ENCODE measurements at regions not wholly inside any gene's neighbourhood (a gene's known extent, or its start where the extent isn't known, plus 50 kb on each side); places are given as distances from the start of the nearest gene placed in this dataset.

DNA sequence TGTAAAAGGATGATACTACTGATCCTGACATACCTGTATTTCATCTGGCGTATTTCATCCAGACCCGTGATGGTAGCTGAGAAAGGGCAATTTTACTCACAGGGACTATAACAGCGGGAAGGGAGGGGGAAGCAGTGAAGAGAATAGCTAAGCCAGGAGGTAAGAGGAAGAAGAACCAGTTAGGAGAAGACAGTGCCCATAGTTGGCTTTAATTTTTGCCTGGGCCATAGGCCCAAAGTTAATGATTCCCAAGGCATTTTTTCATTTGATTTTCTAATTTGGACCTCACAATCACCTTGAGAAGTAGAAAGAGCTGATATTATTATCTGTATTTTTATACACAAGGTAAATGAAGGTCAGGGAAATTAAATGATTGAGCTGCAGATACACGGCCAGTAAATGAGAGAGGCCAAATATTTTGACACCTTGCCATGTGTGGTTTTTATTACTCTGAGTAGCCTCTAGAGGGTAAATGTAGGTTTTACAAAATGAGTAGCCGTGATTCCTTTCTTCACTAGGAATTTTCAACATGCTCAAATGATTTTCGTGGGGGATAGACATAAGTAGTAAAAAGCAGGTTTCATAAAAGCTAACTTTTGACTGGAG, 382.2 kb downstream of the FUT8 start:
- intact Hi-C loops (cut with DNase I) = no loop called here
- DNase-seq (no peak), ATAC-seq (no peak)

DNA sequence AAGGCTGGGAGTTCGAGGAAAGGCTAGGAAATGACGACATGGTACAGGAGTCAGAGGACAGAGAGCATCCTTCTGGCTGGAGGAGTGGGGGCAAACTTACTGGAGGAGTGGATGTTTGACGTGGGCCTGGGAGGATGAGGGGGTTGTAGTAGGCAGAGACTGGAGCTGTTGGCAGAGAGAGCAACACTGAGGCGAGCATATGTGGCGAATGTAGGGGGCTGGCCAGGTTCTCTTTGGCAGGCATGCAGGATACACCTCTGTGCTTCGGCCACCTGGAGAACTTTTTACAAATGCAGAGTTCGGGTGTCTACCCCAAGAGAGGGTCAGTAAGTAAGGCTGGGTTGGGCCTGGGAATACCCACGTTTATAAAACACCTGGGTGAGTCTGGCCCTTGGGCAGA, 385.7 kb downstream of the FUT8 start:
- DNase-seq (no peak), ATAC-seq (no peak)
- intact Hi-C loops (cut with DNase I) = no loop called here

DNA sequence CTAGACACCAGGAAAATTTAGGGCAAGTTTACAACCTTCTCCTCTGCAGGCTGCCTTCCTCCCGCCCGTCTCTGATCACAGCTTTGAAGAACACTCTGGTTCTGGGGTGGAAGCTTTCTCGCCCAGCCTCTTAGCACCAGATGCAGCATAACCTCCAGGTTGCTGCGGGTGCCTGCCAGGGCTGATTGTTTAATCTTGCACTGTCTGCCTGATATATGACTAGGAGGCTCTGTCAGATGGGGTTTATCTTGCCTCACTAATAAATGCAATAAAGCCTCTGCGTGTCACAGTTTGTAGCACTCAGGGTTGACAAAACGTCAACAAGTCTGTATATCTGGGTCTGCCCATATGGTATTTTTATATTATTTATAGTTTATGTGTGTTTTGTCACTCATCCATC, 388.2 kb downstream of the FUT8 start:
- no peak for DNase-seq
- ATAC-seq = no peak
- intact Hi-C loops (cut with DNase I) = no loop called here

DNA sequence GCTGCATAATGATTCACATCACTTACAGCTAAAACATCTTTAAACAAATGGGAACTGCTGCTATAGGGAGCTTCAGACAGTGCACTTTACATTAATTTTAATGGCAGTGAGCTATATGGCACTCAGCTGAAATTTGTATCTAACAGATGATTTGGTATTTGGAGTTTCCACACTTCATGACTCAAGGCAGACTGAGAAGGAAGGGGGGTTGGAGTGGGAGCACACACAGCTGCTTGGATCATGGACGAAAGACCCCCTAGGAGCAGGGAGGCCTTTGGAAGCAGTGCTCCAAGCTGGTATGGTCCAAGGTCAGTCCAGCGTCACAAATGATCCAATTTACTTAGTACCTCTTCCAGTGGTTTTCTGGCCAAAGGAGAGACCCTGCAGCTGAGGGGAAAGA, 389.7 kb downstream of the FUT8 start:
- intact Hi-C loops (cut with DNase I) = no loop called here
- ATAC-seq (no peak), DNase-seq (no peak)

DNA sequence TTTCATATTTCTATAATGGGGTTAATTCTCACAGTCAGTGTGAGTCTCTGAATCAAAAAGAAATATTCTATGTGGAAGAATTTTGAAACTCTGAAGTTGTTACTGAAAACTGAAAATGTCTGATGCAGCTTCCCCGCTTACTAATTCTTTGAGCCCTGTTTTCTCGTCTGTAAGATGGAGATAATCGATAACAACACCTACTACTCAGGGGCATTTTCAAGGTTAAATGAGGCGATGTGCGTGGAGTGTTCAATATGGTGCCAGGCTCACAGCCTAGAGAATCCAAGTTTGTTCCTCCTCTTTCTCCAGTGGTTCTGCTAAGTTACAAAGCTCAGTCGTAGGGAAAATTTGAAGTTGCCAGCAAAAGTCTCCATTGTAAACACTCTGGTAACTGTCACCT, 391.4 kb downstream of the FUT8 start:
- intact Hi-C loops (cut with DNase I) = no loop called here
- no peak for ATAC-seq

DNA sequence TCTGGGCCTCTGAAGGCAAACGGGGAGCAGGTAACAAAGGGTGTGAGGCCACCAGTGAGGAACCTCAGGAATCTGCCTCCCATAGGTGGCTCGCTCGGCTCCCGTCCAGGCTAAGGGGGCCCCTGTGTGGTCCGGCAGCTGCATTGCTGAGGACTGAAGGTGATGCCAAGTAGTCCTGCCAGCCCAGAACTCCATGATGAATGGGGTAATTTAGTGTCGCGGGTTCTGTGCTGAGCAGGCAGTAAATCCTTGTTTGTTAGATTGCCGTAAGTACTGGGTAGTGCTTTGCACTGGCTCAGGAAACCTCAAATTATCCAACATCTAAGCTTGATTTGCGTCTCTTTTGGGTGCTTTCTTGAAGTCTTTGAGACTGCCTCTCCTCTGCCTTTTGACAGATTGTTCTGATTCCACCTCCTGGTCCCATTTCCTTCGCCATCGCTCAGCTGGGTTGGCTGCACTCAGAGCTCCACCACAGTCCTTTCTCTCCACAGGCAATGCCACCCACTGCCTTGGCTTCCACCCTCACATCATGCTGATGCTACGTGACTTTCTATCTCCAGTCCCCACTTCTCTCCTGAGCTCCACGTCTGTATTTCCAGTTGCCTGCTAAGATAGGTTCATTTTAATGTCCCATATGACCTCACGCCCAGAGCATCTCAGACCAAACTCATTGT, 392.0 kb downstream of the FUT8 start:
- no peak for DNase-seq
- ATAC-seq = no peak
- intact Hi-C loops (cut with DNase I) = no loop called here

More for the DNA sequence above, 391.4 kb downstream of the FUT8 start:
- no peak for DNase-seq

DNA sequence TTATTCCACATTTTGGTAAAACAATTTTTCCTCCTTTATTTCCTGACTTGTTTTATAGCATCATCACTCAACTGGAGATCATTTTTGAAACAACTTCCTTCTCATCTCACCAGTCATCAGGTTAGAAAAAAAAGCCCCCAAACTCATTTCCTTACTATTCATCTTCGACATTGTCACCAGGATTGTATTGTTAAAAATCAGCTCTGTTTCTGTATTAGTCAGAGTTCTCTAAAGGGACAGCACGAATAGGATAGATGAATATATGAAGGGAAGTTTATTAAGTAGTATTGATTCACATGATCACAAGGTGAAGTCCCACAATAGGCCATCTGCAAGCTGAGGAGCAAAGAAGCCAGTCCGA, 392.6 kb downstream of the FUT8 start:
- ATAC-seq (no peak), DNase-seq (no peak)
- intact Hi-C loops (cut with DNase I) = no loop called here

DNA sequence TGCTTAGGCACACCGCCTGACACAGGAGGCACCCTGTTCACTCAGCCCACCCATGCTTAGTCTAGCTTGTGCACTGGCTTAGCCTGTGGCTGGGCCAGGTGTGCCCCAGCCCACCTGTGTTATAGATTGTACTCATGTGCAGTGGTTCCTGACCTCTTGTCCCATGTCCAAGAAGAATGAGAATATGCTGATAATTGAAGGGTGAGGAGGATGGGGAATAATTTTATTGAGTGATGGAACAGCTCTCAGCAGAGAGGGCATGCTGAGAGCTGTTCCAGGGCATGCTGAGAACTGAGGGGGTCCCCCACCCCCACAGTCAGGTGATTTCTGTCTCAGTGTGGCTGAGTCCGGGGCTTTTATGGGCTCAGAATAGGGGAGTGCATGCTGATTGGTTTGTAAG, 395.9 kb downstream of the FUT8 start:
- intact Hi-C loops (cut with DNase I) = no loop called here
- no peak for DNase-seq
- ATAC-seq = no peak

DNA sequence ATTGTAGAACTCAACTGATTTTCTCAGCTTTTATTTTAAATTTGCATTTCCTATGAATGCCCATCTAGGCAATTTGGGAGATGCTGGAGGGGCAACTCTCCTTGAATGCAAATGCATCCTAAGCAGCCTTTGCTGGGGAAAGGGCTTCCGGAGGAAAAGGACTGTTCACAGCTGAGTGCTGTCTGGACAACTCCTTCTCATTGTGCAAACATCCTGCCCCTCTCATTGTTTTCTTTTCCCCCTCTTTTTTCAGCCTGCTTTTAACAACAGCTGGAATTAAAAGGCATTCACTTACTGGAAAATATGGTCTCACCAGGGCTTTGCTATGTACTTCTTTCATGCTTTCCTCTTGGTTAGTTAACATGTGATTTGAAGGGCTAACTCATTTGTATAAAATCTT, 397.8 kb downstream of the FUT8 start:
- intact Hi-C loops (cut with DNase I) = no loop called here
- no peak for ATAC-seq
- no peak for DNase-seq

DNA sequence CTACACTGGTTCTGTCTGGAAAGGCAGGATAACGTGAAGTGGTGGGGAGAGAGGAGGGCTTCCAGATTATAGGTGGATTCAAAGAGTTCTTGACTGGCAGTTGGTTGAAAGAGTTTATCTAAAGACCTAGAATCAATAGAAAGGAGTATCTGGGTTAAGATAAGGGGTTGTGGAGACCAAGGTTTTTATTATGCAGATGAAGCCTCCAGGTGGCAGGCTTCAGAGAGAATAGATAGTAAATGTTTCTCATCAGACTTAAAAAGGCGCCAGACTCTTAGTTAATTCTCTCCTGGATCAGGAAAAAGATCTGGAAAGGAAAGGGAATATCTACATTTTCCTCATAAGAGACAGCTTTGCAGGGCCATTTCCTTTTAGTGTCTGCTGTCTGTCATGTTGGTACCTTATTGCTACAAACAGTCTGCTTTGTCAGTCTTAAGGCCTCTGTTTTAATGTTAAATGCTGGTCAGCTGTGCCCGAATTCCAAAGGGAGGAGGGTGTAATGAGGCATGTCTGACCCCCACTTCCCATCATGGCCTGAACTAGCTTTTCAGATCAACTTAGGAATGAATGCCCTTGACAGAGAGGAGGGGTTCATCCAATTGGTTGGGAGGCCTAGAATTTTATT, 401.3 kb downstream of the FUT8 start:
- intact Hi-C loops (cut with DNase I) = no loop called here
- no peak for DNase-seq
- ATAC-seq = no peak

DNA sequence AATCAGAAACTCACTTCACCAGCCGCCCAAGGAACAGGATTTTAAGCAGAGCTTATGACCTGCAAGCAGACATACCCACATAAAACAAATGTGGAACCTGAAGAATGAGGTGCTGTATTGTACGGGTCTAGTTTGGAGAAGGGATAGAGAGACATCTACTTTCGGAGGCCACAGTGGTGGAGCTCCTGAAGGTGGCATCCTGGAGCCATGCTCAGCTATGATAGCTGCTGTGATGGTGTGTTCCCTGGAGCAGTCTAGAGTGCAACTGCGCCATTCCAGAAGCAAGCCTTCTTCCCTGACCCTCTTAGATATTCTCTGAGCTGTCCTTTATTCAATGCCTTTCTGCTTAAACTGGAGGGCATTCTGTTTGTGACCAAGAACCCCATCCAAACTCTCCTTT, 402.6 kb downstream of the FUT8 start:
- intact Hi-C loops (cut with DNase I) = no loop called here
- DNase-seq (no peak), ATAC-seq (no peak)

DNA sequence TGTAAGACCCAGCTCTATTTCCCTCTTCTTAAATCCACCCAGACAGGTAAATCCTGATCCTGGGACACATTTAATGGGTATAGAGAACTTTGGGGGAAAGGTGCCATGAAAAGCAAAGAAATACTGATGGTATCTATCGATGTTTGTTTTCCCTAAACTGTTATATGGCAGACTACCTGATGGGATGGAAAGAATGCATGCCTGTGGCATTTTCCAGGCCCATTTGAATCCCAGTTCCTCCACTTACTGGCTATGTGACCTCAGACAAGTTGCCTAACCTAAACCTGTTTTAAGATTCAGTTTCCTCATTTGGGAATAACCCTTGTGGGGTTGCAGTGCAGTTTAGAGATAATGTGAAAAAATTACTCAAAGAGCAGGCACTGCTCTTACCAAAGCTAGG, 404.5 kb downstream of the FUT8 start:
- ATAC-seq = no peak
- no peak for DNase-seq
- intact Hi-C loops (cut with DNase I) = no loop called here

DNA sequence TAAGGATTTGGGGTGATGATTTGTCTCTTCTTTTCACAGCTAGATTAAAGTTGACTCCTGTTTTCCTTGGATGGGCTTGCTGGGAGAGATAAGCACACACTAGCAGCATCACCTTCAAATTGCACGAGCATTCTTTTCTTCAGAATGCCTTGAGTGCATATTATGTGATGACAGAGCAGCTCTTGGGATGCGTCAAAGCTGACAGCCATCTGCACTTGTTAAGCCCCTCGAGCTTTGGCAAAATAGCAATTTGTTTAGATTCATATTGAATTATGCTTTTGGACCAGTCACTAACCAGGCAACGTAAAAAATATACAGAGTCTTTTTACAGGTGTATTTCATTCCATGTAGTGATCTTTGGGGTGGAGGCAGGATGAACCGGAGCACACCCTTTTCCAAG, 407.0 kb downstream of the FUT8 start:
- ATAC-seq (no peak), DNase-seq (no peak)
- intact Hi-C loops (cut with DNase I) = no loop called here

DNA sequence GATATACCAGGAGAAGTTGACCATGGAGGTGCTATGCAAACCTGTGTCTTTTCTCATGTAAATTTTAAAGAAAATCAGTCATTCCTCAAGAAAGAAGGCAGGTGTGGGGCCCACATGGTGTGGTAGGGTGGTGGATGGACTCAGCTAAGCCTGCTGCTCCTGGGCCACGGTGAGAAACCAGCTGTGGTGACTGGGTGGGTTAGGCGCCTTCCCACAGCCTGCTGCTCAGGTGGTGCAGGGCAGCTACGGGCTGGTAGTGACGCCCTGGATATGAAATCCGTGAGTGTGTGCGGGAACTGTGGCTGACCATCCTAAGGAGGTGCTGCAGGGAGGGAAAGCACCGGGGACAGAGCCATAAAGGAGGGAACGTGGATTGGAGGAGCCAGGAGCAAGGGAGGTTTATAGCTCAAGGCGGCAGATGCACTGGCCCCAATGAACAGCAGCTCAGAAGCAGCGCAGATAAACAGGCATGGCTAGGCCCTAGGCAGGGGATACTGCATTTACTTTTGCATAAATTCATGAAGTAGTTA, 408.8 kb downstream of the FUT8 start:
- no peak for DNase-seq
- intact Hi-C loops (cut with DNase I) = loop anchor here (5.0 to 10.0 kb wide), 2 partner anchors 406 to 409 kb away; partner anchors contain the start of gene FUT8 (in 2 of the 2)
- ATAC-seq = no peak

DNA sequence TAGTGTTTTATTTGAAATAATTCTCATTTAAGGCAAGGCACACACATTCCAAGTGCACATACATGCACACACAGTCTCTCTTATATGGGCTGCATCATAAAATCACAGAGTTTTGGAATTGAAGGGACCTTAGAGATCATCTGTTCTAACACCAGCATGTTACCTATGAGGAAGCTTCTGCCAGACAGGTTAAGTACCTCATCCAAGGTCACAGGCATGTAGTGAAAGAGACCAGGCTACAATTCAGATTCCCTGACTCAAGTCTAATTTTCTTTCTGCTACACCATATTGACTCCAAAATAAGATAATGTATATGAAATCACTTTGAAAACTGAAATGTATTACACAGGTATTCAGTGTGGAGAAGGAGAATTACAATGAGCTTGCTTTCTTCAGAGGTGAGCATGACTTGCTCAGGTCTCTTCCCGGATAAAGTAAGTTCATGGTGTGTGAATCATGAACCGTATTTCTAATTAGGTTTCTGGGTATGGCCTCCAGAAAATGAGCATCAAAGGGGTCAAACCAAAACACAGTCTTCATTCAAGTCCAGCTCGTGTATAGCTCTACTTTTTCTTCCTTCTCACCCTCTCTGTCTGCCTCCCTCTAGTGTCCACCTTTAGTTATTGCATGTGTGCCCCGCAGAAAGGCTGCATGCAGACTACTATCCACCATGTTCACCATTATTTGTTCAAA, 411.9 kb downstream of the FUT8 start:
- intact Hi-C loops (cut with DNase I) = loop anchor here (5.0 to 10.0 kb wide), 2 partner anchors 410 to 412 kb away; partner anchors contain the start of gene FUT8 (in 2 of the 2)
- peak; percentile 68 to 80 for ATAC-seq
- DNase-seq = no peak

DNA sequence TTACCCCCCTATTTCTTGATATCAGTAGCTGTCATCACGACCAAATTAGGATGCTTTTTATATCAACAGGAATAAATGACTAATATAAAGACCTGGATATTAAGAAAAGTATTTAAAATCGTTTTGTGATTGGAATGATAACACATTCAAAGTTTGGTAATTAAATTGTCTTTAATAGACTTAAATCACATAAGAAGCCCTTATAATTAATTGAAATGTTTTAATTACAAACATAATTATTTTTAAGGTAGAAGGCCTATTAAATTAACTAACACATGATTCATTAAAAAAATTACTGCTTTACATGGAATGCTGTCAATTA, 412.4 kb downstream of the FUT8 start:
- DNase-seq (no peak), ATAC-seq (no peak)
- intact Hi-C loops (cut with DNase I) = loop anchor here (5.0 to 10.0 kb wide), 3 partner anchors 410 to 663 kb away; partner anchors contain the start of gene FUT8 (in 2 of the 2)

DNA sequence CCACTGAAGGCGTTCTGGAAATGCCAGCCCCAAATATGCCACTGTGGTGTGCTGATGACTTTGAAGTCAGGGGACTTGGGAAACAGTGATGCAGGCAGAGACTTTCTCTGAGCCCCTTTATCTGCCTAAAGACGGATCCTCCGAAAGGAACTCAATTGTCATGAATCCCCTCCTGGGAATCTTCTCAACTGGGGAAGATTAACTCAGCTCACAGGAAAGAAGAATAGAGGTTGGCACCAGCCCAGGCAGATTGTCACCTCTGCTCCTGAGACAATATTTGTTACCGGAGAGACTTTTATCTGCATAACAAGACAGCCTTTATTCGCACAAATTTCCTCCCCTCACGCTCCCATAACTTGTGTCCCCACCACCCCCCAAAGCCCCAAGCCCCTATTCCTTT, 414.4 kb downstream of the FUT8 start:
- no peak for ATAC-seq
- no peak for DNase-seq
- intact Hi-C loops (cut with DNase I) = loop anchor here (2.0 to 10.0 kb wide), 3 partner anchors 412 to 665 kb away; partner anchors contain the start of gene FUT8 (in 1 of the 2)

DNA sequence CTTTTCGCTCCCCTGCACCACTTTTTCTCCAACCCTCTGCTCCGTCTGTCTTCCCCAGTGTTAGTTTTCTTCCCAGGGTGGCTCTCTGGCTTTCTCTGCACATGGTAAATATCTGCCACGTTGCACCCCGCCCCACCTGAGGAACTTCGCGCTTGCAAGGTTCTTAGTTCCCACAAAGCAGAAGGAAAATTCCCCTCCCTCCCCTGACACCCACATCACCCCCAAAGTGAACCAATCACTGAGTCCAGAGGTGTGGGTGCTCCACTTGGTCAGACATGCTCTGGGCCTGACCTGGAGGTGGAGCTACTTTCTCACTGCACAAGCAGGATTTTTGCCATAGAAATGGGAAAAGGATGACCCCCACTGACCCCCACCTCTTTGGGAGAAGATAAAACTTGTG, 415.0 kb downstream of the FUT8 start:
- ATAC-seq (no peak), DNase-seq (no peak)
- intact Hi-C loops (cut with DNase I) = loop anchor here (2.0 to 10.0 kb wide), 3 partner anchors 413 to 665 kb away; partner anchors contain the start of gene FUT8 (in 1 of the 2)

DNA sequence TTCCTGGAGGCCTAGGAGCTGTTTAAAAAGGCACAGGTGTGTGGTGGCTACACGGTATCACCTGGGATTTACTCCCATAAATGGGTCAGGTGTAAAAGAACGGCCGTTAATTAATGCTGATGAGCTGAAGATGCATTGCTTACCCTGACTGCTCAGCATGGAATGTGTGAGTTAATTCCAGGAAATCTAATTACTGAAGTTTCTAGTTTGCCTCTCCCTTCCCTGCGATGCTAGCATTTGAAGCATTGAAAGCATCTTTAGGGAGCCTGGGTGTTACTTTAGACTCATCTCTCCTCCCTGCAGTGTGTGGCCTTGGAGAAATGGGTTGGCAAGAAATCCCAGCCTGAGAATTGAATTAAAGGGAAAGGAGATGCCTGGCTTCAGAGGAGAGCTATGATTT, 415.9 kb downstream of the FUT8 start:
- intact Hi-C loops (cut with DNase I) = loop anchor here in 1 of 2 donors (5.0 to 10.0 kb wide), 2 partner anchors 414 to 666 kb away; partner anchors contain the start of gene FUT8
- DNase-seq (no peak), ATAC-seq (no peak)

All from left cardiac atrium (tissue), 4 donors.